ENCODE measurements at regions not wholly inside any gene's neighbourhood (a gene's known extent, or its start where the extent isn't known, plus 50 kb on each side); places are given as distances from the start of the nearest gene placed in this dataset.
A peak's percentile ranks its signal among the peaks of the same experiment; 100 is the strongest.

DNA sequence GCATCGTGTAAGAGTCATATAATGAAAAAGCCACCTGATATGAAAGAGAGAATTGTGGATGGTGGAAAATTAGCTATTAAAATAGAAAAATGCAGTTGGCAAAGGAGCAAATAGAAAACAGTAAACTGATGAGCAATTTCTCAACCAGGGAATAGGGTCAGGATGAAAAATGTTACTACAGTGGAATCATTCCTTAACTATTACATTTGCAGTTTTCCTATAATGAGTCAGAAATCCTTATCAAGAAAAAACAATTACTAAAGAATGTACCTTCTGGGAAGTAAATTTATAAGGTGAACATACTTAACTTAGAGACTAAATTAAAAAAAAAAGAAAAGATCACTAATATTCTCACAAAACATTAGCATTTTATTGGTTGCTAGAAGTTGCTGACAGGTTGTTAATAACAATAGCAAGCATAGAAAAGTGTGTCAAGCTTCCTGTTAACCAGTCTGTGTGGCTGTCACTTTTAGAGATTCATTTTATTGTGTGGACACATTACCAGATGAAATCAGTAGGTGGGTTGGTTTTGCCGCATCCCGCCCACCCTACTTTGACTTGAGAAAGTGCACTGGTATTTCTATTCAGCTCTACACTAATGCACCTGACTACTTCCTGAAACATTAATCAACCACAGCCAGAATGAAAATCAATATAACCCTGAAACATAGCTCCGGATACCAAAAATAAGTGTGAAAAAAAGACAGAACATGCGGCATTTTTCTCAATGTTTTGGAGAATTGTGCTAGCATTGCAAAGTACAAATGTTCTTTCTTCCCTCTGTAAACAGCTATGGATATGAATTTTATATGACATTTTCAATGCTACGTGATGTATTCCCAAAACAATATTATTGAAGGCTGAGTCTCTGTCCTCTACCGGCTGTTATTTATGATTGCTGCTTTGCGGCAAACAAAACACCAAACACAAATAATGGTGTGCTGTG lies 576.7 kb downstream of the SLC16A7 start:
- H3K9me3 ChIP-seq (ENCODE audit: severe bottlenecking) = no peaks in the 10 kb centered on the region
- no peak overlapping the region for H3K4me3 ChIP-seq (ENCODE audit: low read depth, low read length)
- H3K27me3 ChIP-seq (ENCODE audit: insufficient read depth, low read depth, severe bottlenecking) = no peaks in the 10 kb centered on the region
- no peak overlapping the region for H3K27ac ChIP-seq
- no peak for DNase-seq
- TF ChIP-seq, protein P1, sequence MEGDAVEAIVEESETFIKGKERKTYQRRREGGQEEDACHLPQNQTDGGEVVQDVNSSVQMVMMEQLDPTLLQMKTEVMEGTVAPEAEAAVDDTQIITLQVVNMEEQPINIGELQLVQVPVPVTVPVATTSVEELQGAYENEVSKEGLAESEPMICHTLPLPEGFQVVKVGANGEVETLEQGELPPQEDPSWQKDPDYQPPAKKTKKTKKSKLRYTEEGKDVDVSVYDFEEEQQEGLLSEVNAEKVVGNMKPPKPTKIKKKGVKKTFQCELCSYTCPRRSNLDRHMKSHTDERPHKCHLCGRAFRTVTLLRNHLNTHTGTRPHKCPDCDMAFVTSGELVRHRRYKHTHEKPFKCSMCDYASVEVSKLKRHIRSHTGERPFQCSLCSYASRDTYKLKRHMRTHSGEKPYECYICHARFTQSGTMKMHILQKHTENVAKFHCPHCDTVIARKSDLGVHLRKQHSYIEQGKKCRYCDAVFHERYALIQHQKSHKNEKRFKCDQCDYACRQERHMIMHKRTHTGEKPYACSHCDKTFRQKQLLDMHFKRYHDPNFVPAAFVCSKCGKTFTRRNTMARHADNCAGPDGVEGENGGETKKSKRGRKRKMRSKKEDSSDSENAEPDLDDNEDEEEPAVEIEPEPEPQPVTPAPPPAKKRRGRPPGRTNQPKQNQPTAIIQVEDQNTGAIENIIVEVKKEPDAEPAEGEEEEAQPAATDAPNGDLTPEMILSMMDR (IDR thresholded peaks at IDR 0.05; ENCODE audit: low read depth, low read length) = no peak
- H3K36me3 ChIP-seq = no peaks in the 10 kb centered on the region

DNA sequence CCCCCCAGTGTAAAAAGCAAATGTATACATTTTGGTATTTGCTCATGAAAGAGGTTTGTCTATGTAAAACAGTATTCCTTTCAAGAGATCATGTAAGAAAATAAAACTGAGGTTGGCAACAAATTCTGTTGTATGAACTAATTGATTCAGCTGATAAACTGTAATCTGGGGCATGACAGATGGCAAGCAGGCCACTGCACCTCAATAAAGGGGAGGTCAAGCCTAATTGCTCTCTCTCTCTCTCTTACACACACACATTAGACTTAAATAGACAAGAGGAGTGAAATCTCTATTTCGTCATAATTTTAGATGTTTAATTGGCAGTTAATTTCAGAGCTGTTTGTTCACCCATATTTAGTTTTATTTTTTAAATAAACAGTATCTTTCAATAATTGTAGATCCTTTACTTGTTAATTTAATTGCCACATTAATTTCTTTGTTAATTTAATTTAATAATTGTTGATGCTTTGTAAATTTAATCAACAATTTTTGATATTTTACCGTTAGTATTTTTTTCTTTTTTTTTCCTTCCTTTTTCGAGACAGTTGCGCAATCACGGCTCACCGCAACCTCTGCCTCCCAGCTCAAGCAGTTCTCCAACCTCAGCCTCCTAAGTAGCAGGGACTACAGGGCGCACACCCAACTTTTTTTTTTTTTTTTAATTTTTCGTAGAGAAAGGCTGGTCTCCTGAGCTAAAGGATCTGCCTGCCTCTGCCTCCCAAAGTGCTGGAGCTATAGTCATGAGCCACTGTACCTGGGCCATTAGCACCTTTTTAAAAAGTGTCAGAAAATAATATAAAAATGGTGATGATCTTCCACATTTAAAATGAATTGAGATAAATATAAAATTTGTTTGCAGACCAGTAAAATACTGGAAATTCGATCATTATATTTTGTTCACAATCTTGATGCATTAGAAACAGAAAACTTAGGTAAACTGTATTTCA lies 577.7 kb downstream of the SLC16A7 start:
- no peak overlapping the region for H3K27ac ChIP-seq
- peak; percentile 9 for DNase-seq

DNA sequence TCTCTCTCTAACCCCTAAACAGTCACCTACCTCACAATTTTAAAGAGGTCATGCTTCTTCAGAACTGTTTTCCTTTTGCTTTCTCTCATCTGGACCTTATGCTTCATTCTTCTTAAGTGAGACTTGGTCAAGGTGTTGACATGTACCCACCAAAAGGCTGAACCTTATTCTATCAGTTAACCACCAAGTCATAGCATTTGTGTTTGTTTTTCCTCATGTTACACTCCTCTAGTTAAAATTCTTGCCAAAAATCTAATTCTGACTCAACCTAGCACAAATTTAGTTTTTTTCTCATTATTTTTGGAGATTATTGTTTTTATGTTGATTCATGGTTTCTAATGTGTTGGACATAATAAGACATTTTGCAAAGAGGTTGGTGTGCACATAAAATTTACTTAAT lies 578.6 kb downstream of the SLC16A7 start:
- H3K9me3 ChIP-seq (ENCODE audit: severe bottlenecking) = no peaks in the 10 kb centered on the region
- H3K27ac ChIP-seq = no peak overlapping the region
- TF ChIP-seq, protein P1 (IDR thresholded peaks at IDR 0.05; ENCODE audit: low read depth, low read length) = no peak
- H3K27me3 ChIP-seq (ENCODE audit: insufficient read depth, low read depth, severe bottlenecking) = no peaks in the 10 kb centered on the region
- no peak for DNase-seq
- H3K36me3 ChIP-seq = no peaks in the 10 kb centered on the region
- no peak overlapping the region for H3K4me3 ChIP-seq (ENCODE audit: low read depth, low read length)

More for the DNA sequence above, 577.7 kb downstream of the SLC16A7 start:
- Histone ChIP-seq H3K27me3 (ENCODE audit: insufficient read depth, low read depth, severe bottlenecking) (no peaks in the 10 kb centered on the region), H3K4me3 (ENCODE audit: low read depth, low read length) (no peak overlapping the region), H3K36me3 (no peaks in the 10 kb centered on the region), H3K9me3 (ENCODE audit: severe bottlenecking) (no peaks in the 10 kb centered on the region)
- TF ChIP-seq, protein P1 (IDR thresholded peaks at IDR 0.05; ENCODE audit: low read depth, low read length) = no peak

DNA sequence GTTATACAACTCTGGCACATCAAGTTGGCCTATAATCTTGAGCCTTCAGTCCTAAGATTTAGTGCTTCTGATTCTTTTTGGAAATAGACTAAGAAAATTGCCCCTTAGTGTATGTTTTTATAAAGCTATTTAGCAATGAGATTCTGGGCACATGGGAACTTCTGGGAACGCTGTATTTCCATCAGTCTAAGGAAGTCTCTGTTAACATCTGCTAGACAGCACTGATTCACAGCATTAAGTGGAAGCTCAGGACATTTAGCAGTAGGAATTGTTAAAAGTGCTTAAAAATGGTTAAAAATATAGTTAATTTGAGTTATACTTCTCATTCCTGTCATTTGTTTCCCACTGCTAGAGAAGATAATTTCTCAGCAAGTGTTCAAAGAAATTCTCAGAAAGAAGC lies 579.1 kb downstream of the SLC16A7 start:
- H3K4me3 ChIP-seq (ENCODE audit: low read depth, low read length) = no peak overlapping the region
- H3K36me3 ChIP-seq = no peaks in the 10 kb centered on the region
- no peak overlapping the region for H3K27ac ChIP-seq
- TF ChIP-seq, protein P1 (IDR thresholded peaks at IDR 0.05; ENCODE audit: low read depth, low read length) = no peak
- H3K9me3 ChIP-seq (ENCODE audit: severe bottlenecking) = no peaks in the 10 kb centered on the region
- DNase-seq = no peak
- no peaks in the 10 kb centered on the region for H3K27me3 ChIP-seq (ENCODE audit: insufficient read depth, low read depth, severe bottlenecking)

DNA sequence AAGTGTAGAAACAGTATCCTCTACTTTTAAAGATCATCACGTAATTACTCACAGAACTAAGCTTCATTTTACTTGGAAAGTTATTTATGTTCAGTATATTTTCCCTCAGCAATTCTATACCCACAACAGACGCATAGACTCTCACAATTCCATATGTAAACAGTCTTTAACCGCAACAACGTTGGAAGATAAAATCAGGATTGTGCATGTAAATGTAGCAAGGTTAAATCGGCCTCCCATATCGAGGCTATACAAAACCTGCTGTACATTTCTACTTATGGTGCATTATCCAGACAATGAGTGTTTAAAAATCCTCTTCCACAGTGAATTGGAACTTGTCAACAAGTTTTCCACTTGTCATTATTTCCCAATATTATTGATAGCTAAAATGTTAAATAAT lies 581.1 kb downstream of the SLC16A7 start:
- TF ChIP-seq, protein P1 (IDR thresholded peaks at IDR 0.05; ENCODE audit: low read depth, low read length) = no peak
- no peak for DNase-seq
- no peaks in the 10 kb centered on the region for H3K36me3 ChIP-seq
- no peak overlapping the region for H3K4me3 ChIP-seq (ENCODE audit: low read depth, low read length)
- H3K9me3 ChIP-seq (ENCODE audit: severe bottlenecking) = no peaks in the 10 kb centered on the region
- H3K27me3 ChIP-seq (ENCODE audit: insufficient read depth, low read depth, severe bottlenecking) = no peaks in the 10 kb centered on the region
- H3K27ac ChIP-seq = no peak overlapping the region

Data from WERI-Rb-1 (cell line).